ENCODE measurements at regions not wholly inside any gene's neighbourhood (a gene's known extent, or its start where the extent isn't known, plus 50 kb on each side); places are given as distances from the start of the nearest gene placed in this dataset.

DNA sequence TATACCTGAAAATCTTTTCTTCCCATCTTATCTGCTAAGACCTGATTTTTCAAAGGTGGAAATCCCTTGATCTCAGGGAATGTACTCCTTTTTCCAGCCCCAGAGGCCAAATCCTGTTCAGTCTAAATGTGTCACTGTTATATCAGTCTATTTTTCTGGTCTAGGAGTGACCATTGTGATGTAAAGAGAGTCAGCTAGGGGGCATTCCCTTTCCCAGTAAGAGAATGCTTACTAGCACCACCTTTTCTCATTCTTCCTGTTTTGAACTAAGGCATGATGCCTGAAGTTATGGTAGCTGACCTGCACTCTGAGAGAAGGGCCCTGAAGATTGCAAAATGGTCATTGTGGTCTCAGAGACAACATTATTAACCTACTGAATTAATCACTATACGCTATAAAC, 124.1 kb upstream of the XIRP2 start:
- TF ChIP-seq, protein P1, sequence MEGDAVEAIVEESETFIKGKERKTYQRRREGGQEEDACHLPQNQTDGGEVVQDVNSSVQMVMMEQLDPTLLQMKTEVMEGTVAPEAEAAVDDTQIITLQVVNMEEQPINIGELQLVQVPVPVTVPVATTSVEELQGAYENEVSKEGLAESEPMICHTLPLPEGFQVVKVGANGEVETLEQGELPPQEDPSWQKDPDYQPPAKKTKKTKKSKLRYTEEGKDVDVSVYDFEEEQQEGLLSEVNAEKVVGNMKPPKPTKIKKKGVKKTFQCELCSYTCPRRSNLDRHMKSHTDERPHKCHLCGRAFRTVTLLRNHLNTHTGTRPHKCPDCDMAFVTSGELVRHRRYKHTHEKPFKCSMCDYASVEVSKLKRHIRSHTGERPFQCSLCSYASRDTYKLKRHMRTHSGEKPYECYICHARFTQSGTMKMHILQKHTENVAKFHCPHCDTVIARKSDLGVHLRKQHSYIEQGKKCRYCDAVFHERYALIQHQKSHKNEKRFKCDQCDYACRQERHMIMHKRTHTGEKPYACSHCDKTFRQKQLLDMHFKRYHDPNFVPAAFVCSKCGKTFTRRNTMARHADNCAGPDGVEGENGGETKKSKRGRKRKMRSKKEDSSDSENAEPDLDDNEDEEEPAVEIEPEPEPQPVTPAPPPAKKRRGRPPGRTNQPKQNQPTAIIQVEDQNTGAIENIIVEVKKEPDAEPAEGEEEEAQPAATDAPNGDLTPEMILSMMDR (IDR thresholded peaks at IDR 0.05; ENCODE audit: low read length): no peak
- TF ChIP-seq EZH2 (IDR thresholded peaks at IDR 0.05; ENCODE audit: borderline replicate concordance, low read length): no peak

Measured in OCI-LY1 (cell line).